ENCODE measurements at regions not wholly inside any gene's neighbourhood (a gene's known extent, or its start where the extent isn't known, plus 50 kb on each side); places are given as distances from the start of the nearest gene placed in this dataset.

DNA sequence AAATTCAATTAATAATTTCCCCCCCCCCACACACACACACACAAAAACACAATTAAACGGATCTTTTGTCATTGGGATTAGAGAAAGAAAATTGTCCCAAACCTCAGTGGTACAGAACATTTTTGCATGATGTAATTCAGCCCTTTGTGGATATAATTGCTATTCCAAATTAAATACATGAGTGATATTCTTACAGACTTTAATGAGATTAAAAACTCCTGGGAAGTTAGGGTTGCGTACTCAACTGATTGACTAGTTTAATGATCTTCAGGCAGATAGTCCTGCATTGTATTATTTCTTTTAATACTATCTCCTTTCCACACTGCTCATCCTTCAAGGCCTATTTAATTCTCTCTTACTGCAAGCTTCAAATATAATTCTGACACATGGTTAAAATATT, 711.8 kb upstream of the LRFN5 start:
- no peaks in the 10 kb centered on the region for H3K4me1 ChIP-seq
- H3K36me3 ChIP-seq, result no peaks in the 10 kb centered on the region
- 73 to 82% methylated on average over 2 of the region's 2 CpGs for WGBS, 2 donors
- H3K27me3 ChIP-seq, result no peaks in the 10 kb centered on the region
- no peak for DNase-seq
- intact Hi-C loops (cut with DNase I), result no loop called here
- H3K4me3 ChIP-seq, result no peak overlapping the region
- H3K9me3 ChIP-seq, result no peaks in the 10 kb centered on the region
- no peak overlapping the region for H3K27ac ChIP-seq
- TF ChIP-seq POLR2A (IDR thresholded peaks at IDR 0.05), result no peak

GRCh38 chr14:40889126-40889525, 717.5 kb upstream of the LRFN5 start:
- no peak overlapping the region for H3K4me3 ChIP-seq
- no peak for DNase-seq
- H3K36me3 ChIP-seq, result no peaks in the 10 kb centered on the region
- H3K27ac ChIP-seq, result no peak overlapping the region
- no peaks in the 10 kb centered on the region for H3K27me3 ChIP-seq
- H3K9me3 ChIP-seq, result no peaks in the 10 kb centered on the region
- no peaks in the 10 kb centered on the region for H3K4me1 ChIP-seq
- no peak for TF ChIP-seq POLR2A (IDR thresholded peaks at IDR 0.05)
- TF ChIP-seq, protein P1, sequence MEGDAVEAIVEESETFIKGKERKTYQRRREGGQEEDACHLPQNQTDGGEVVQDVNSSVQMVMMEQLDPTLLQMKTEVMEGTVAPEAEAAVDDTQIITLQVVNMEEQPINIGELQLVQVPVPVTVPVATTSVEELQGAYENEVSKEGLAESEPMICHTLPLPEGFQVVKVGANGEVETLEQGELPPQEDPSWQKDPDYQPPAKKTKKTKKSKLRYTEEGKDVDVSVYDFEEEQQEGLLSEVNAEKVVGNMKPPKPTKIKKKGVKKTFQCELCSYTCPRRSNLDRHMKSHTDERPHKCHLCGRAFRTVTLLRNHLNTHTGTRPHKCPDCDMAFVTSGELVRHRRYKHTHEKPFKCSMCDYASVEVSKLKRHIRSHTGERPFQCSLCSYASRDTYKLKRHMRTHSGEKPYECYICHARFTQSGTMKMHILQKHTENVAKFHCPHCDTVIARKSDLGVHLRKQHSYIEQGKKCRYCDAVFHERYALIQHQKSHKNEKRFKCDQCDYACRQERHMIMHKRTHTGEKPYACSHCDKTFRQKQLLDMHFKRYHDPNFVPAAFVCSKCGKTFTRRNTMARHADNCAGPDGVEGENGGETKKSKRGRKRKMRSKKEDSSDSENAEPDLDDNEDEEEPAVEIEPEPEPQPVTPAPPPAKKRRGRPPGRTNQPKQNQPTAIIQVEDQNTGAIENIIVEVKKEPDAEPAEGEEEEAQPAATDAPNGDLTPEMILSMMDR (IDR thresholded peaks at IDR 0.05), result no peak
- intact Hi-C loops (cut with DNase I), result no loop called here

DNA sequence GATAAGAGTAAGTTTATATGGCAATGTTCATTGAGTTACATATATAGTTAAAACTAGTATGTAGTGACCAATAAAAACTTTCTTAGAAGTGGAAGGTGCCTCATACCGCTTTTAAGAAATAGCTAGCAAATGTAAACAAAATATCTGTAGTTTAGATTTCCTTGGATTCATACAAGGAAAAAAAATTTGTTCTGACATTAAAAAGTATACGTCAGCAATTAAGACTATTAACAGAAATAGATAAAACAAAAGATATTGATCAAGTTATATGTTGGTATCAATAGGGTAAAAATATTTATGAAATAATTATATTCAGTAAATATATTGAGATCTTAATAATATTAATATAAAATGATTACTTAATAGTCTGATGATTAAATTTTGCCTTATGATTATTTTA, 718.8 kb upstream of the LRFN5 start:
- Histone ChIP-seq H3K9me3 (no peaks in the 10 kb centered on the region), H3K4me3 (no peak overlapping the region), H3K27ac (no peak overlapping the region), H3K36me3 (no peaks in the 10 kb centered on the region), H3K27me3 (no peaks in the 10 kb centered on the region), H3K4me1 (no peaks in the 10 kb centered on the region)
- TF ChIP-seq POLR2A (IDR thresholded peaks at IDR 0.05), result no peak
- TF ChIP-seq, protein P1 (IDR thresholded peaks at IDR 0.05), result no peak
- WGBS, 2 donors, result 72 to 73% methylated on average over 2 of the region's 2 CpGs
- no peak for DNase-seq
- intact Hi-C loops (cut with DNase I), result no loop called here

DNA sequence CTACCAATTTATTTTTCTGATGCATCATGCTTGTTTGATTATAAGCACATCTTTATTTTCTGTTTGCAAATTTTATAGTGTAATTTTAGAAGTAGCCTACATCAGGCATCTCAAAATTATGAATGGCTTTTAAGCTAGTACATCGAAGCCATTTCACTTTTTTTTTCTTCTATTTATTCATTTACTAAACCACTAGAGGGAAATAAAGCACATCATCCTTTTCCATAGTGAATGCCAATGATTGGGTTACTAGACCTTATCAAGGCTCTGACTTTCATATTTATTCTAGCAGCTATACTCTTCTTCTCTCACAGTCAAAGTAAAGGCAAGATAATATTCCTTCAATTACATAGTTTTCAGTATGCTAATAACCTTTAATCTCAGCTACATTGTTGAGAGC, 736.4 kb upstream of the LRFN5 start:
- H3K27me3 ChIP-seq, result no peaks in the 10 kb centered on the region
- no peaks in the 10 kb centered on the region for H3K9me3 ChIP-seq
- no peak for TF ChIP-seq POLR2A (IDR thresholded peaks at IDR 0.05)
- TF ChIP-seq, protein P1 (IDR thresholded peaks at IDR 0.05), result no peak
- H3K4me3 ChIP-seq, result no peak overlapping the region
- H3K4me1 ChIP-seq, result no peaks in the 10 kb centered on the region
- H3K27ac ChIP-seq, result no peak overlapping the region
- no peaks in the 10 kb centered on the region for H3K36me3 ChIP-seq
- intact Hi-C loops (cut with DNase I), result no loop called here
- 45 to 54% methylated on average over 1 of the region's 1 CpG for WGBS, 2 donors
- no peak for DNase-seq

GRCh38 chr14:40859055-40859454, 747.6 kb upstream of the LRFN5 start:
- H3K27ac ChIP-seq, result no peak overlapping the region
- no peaks in the 10 kb centered on the region for H3K36me3 ChIP-seq
- peaks cover 0 to 12% (median 5%) of the 10 kb centered on the region in 3 donors for H3K9me3 ChIP-seq
- no peak for DNase-seq
- 67% methylated on average over 1 of the region's 1 CpG; no CpG with 5 or more reads in 1 of the 2 donors for WGBS, 2 donors
- intact Hi-C loops (cut with DNase I), result no loop called here
- no peak for TF ChIP-seq POLR2A (IDR thresholded peaks at IDR 0.05)
- TF ChIP-seq, protein P1 (IDR thresholded peaks at IDR 0.05), result no peak
- H3K4me3 ChIP-seq, result no peak overlapping the region
- H3K27me3 ChIP-seq, result no peaks in the 10 kb centered on the region
- no peaks in the 10 kb centered on the region for H3K4me1 ChIP-seq

GRCh38 chr14:40855343-40855742, 751.3 kb upstream of the LRFN5 start:
- no peaks in the 10 kb centered on the region for H3K27me3 ChIP-seq
- H3K4me1 ChIP-seq, result no peaks in the 10 kb centered on the region
- H3K9me3 ChIP-seq, result peaks cover 0 to 14% (median 5%) of the 10 kb centered on the region in 3 donors
- intact Hi-C loops (cut with DNase I), result no loop called here
- no peak overlapping the region for H3K27ac ChIP-seq
- H3K36me3 ChIP-seq, result no peaks in the 10 kb centered on the region
- no peak for DNase-seq
- no peak overlapping the region for H3K4me3 ChIP-seq
- WGBS, 2 donors, result 69 to 72% methylated on average over 6 of the region's 6 CpGs
- TF ChIP-seq, protein P1 (IDR thresholded peaks at IDR 0.05), result no peak
- no peak for TF ChIP-seq POLR2A (IDR thresholded peaks at IDR 0.05)
